HG02571 (cell line): ENCODE measurements at regions not wholly inside any gene's neighbourhood (a gene's known extent, or its start where the extent isn't known, plus 50 kb on each side); places are given as distances from the start of the nearest gene placed in this dataset.
"Not testable (repeated sequence)": the region's sequence is repeated elsewhere in the genome, so short reads cannot be mapped to it uniquely, and the experiment has no call there.

Experiments
- ATAC-seq: cut with Tn5 transposase; IDR thresholded peaks from one replicate; pipeline ENCODE4 v1.9.1; 2021; ENCODE audit warnings: mild to moderate bottlenecking, moderate library complexity; ENCODE audit not compliant: unreplicated experiment

GRCh38 chr13:65841156-65841555 lies 1389.0 kb downstream of the PCDH9 start:
- no peak for ATAC-seq

DNA sequence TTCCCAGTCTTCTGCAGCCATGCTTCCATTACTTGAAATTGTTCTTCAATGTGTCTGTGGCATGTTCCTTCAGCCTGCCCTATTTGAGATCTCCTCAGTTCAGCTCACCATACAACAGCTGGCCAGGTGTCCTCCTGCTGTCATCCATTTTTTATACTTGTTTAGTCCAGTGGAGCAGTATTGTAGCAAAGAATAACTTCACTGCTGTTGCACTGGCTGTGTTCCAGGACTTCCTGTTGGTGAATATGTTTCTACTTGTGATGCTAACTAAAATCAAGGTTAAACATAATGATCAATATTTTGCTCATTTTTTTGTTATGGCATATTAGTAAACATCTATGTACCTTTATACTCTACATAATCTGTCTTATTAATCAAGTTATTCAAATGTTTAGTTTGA lies 1394.1 kb downstream of the PCDH9 start:
- ATAC-seq, result no peak

GRCh38 chr13:65834897-65835296 lies 1395.2 kb downstream of the PCDH9 start:
- ATAC-seq, result no peak

DNA sequence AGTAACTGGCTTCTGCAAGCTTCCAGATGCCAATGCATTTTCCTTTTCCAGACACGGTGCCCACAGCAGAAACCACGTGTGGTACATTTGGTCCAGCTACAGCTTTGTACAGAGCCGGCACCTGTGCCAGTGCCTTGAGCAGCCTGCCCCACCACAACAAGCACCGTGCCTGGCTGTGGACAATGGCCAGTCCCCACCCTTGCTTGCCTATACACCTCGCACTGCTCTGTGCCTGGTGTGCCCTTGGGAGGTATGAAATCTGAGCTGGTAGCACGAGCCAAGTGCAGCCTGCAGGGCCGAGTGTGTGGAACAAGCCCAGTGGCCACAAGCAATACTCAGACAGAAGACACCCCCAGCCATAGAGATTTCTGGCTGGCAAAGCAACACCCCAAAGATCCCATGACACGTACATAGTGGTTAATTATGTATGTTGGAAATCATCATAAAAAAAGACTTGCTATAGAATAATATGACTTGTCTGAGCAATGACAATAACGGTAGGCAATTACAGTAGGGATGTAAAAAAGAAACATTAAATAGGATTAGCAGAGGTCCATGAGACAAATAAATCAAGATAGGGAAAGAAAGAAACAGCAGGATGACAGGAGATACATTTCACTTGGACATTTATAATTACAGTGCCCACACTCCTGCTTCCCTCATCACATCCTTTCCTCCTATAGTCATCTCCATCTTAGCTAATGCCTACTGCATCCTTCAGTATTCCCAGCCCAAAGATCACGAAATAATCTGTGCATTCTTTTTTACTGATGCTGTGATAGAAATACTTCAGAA lies 1399.5 kb downstream of the PCDH9 start:
- ATAC-seq, result no peak

GRCh38 chr13:65829241-65830008 lies 1400.7 kb downstream of the PCDH9 start:
- ATAC-seq, result no peak

DNA sequence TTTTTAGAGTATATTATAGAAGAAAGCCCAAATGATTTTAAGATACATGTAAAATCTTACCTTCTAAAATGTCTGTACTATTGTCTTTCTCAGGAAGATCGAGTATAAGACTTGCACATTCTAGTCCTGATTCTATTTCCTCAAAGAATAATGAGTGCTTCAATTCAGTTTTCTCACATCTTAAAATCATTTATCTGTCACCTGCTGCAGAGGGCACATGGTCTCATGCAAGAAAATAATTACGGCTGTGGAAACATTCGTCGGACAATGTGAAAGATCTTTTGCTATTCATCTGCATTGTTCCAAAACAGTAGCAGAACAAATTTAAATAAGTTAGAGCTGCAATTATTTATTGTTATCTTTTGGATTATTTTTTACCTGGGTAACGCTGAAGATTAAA lies 1403.5 kb downstream of the PCDH9 start:
- no peak for ATAC-seq

- ATAC-seq, result no peak
Observed at GRCh38 chr13:65825039-65825438, 1405.1 kb downstream of the PCDH9 start.

GRCh38 chr13:65808061-65808460 lies 1422.1 kb downstream of the PCDH9 start:
- ATAC-seq, result no peak

GRCh38 chr13:65803530-65804392 lies 1426.4 kb downstream of the PCDH9 start:
- ATAC-seq, result no peak

DNA sequence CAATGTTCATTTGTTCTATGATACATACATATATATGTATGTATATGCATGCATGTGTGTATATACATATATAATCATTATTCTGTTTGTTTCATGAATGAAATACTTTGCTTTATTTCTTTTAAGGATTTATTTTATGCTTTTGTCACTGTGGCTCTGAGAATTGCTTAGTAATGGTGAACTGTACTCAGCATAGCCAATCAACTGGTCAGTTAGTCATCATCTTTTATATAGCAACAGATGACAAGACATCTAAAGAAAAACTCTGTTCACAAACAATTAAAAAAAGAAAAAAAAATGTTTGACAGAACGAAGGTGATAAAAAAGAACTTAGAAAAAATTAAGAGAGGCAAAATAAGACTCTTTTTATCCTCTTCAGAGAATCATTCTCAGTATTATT lies 1440.3 kb downstream of the PCDH9 start:
- ATAC-seq, result no peak

GRCh38 chr13:65787082-65787481 lies 1443.1 kb downstream of the PCDH9 start:
- no peak for ATAC-seq

DNA sequence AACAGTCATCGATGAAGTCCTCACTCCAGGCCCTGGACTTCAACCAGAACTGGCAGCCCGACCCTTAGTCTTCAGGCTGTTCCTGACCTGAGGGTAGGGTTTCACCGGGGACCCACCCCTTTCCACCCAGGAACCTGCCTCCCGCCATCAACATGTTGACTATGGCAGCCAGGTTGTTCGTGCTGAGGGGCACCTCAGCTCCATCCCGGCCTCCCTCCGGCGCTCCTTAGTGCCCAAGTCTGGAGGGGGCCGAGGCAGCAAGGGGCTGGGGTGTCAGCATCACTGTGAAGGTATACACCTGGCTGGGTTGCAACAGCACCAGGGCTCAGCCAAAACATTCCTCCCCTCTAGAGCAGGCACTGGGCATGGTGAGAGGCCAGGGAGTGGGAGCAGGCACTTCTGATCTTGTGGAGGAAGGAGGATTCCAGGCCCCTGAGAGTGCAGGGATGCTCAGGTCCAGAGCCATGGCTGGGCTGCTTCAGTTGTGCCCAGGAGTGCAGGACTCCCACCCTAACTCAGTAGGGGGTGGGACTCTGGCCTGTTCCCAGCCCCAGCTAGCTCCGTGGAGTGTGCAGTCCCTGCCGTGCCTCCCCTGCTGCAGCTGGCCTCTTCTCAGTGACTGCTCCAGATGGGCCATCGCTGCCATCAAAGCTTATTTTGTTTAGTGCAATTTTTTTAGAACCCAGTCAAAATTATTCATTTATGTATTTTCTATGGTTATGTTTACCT lies 1445.9 kb downstream of the PCDH9 start:
- no peak for ATAC-seq

GRCh38 chr13:65783383-65783782 lies 1446.8 kb downstream of the PCDH9 start:
- ATAC-seq, result no peak

- ATAC-seq, result not testable (repeated sequence)
Observed at GRCh38 chr13:65771704-65772313, 1458.3 kb downstream of the PCDH9 start.

DNA sequence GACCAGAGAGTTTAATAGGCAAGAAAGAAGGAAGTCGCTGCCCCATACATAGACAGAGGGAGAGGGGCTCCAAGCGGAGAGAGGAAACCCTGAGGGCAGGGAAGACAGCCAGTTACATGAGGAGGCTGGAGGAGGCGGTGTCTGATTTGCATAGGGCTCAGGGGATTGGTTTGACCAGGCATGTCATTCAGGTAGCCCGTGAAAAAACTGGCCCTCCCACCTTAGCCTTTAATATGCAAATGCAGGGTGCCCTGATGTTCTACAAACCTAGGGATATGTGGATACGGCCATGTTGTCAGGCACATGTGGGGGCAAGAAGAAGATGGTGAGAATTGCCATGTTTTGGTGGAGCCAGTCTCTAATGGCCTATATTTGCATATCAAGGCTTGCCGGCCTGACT lies 1461.6 kb downstream of the PCDH9 start:
- no peak for ATAC-seq

GRCh38 chr13:65763811-65764210 lies 1466.3 kb downstream of the PCDH9 start:
- no peak for ATAC-seq

- ATAC-seq, result no peak
Observed at GRCh38 chr13:65762012-65762411, 1468.1 kb downstream of the PCDH9 start.

- no peak for ATAC-seq
Observed at GRCh38 chr13:65756071-65756671, 1474.0 kb downstream of the PCDH9 start.

- no peak for ATAC-seq
Observed at GRCh38 chr13:65748227-65748626, 1481.9 kb downstream of the PCDH9 start.

- ATAC-seq, result no peak
Observed at GRCh38 chr13:65746406-65746921, 1483.7 kb downstream of the PCDH9 start.
